B cell (primary cell): ENCODE measurements at regions not wholly inside any gene's neighbourhood (a gene's known extent, or its start where the extent isn't known, plus 50 kb on each side); places are given as distances from the start of the nearest gene placed in this dataset.

Experiments
- CTCF ChIP-seq: fragments of 200-600 bp; IDR thresholded peaks from one replicate; pipeline ENCODE4 v1.8.0; 2022; ENCODE audit warnings: antibody characterized with exemption, mild to moderate bottlenecking
- EZH2 ChIP-seq: IDR thresholded peaks from 2 replicates; pipeline ENCODE4 v1.6.1; 2012; ENCODE audit warnings: borderline replicate concordance, low read depth, mild to moderate bottlenecking, moderate library complexity, low read length; ENCODE audit not compliant: insufficient read depth, poor library complexity, severe bottlenecking

GRCh38 chr21:38925478-38925877 lies 119.7 kb downstream of the ETS2 start:
- TF ChIP-seq CTCF (no peak), EZH2 (no peak)
